ENCODE measurements at regions not wholly inside any gene's neighbourhood (a gene's known extent, or its start where the extent isn't known, plus 50 kb on each side); places are given as distances from the start of the nearest gene placed in this dataset.

DNA sequence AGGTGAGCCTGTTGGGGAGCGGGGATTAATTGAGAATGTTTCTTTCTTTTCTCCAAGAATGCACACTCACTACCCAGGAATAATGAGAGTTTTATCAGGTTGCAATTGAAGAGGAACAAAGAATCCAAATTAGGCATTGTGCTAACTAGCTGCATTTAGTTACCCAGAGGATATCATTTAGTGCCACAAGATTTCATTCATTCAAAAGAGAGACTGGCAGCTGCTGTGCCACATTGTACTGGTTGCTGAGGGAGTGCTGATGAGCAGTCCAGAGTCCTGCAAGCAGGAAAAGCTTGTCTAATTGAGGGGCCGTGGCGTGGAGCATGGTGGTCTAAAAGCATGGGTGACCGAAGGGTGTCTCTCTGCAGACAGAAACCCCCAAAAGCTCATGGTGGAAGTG is 97.6 kb downstream of the CTAGE1 start (continued):
- TF ChIP-seq, protein P1, sequence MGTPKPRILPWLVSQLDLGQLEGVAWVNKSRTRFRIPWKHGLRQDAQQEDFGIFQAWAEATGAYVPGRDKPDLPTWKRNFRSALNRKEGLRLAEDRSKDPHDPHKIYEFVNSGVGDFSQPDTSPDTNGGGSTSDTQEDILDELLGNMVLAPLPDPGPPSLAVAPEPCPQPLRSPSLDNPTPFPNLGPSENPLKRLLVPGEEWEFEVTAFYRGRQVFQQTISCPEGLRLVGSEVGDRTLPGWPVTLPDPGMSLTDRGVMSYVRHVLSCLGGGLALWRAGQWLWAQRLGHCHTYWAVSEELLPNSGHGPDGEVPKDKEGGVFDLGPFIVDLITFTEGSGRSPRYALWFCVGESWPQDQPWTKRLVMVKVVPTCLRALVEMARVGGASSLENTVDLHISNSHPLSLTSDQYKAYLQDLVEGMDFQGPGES (IDR thresholded peaks at IDR 0.05; ENCODE audit: low read depth, low read length): no peak

DNA sequence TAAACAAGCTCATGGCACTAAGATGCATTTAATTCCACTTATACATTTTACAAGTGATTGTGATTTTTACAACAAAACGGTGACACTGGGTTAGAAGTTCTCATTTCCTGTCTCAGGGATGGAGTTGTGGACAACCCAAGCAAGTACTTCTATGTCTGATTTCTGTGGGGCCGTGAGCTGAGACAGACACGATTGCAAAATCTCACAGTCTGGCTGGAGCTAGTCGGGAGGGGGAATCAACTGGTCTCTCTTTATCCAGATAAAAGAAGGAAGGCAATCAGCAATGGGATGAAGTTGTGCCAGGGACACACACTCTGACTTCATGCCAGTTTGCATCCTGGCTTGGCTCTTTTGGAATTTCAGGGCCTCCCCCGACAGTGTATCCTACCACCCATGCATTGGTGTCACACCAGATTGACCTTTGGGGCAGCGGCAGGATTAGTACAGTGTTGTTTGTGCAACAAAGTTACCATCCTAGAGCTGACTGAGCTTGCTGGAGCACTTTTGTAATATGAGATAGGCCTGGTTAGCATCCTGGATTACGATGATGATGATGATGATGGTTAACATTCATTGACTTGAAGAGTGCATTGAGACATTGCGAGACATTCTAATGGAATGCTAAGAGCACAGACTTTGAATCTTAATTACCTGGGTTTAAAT is 98.8 kb downstream of the CTAGE1 start:
- DNase-seq: no peak
- no peak for TF ChIP-seq POLR2AphosphoS5 (IDR thresholded peaks at IDR 0.05; ENCODE audit: low read depth, low read length)
- TF ChIP-seq, protein P2, sequence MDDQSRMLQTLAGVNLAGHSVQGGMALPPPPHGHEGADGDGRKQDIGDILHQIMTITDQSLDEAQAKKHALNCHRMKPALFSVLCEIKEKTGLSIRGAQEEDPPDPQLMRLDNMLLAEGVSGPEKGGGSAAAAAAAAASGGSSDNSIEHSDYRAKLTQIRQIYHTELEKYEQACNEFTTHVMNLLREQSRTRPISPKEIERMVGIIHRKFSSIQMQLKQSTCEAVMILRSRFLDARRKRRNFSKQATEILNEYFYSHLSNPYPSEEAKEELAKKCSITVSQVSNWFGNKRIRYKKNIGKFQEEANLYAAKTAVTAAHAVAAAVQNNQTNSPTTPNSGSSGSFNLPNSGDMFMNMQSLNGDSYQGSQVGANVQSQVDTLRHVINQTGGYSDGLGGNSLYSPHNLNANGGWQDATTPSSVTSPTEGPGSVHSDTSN (IDR thresholded peaks at IDR 0.05): no peak
- TF ChIP-seq FOXM1 (IDR thresholded peaks at IDR 0.05; ENCODE audit: low read depth): no peak
- TF ChIP-seq FOSL2 (IDR thresholded peaks at IDR 0.05; ENCODE audit: borderline replicate concordance, low read depth): no peak
- no peak for TF ChIP-seq GABPA (IDR thresholded peaks at IDR 0.05; ENCODE audit: low read depth)
- no peak for TF ChIP-seq SMC3 (IDR thresholded peaks at IDR 0.05; ENCODE audit: low read depth, low read length)
- TF ChIP-seq, protein P3, sequence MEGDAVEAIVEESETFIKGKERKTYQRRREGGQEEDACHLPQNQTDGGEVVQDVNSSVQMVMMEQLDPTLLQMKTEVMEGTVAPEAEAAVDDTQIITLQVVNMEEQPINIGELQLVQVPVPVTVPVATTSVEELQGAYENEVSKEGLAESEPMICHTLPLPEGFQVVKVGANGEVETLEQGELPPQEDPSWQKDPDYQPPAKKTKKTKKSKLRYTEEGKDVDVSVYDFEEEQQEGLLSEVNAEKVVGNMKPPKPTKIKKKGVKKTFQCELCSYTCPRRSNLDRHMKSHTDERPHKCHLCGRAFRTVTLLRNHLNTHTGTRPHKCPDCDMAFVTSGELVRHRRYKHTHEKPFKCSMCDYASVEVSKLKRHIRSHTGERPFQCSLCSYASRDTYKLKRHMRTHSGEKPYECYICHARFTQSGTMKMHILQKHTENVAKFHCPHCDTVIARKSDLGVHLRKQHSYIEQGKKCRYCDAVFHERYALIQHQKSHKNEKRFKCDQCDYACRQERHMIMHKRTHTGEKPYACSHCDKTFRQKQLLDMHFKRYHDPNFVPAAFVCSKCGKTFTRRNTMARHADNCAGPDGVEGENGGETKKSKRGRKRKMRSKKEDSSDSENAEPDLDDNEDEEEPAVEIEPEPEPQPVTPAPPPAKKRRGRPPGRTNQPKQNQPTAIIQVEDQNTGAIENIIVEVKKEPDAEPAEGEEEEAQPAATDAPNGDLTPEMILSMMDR (IDR thresholded peaks at IDR 0.05): no peak
- TF ChIP-seq NRF1 (IDR thresholded peaks at IDR 0.05; ENCODE audit: low read depth, low read length): no peak
- no peak for TF ChIP-seq TEAD4 (IDR thresholded peaks at IDR 0.05; ENCODE audit: borderline replicate concordance, insufficient read depth)
- H3K4me3 ChIP-seq (ENCODE audit: low read depth in 2 of 2, low read length in 1 of 2): no peak overlapping the region
- no peaks in the 10 kb centered on the region for H3K79me2 ChIP-seq (ENCODE audit: insufficient read depth)
- no peak overlapping the region for H3K9ac ChIP-seq
- 22% methylated on average over 8 of the region's 8 CpGs for WGBS (ENCODE audit: low lambda C conversion rate)
- H2AFZ ChIP-seq (ENCODE audit: low read depth): no peak overlapping the region
- H3K36me3 ChIP-seq (replicated peaks in 1 of 2; ENCODE audit: control insufficient read depth in 1 of 2, insufficient read depth in 2 of 2, low read length in 1 of 2): no peaks in the 10 kb centered on the region
- H3K4me2 ChIP-seq: no peak overlapping the region
- ChIA-PET POLR2A (no interaction called here), CTCF (no interaction called here)
- no peak overlapping the region for H3K27ac ChIP-seq (ENCODE audit: low read depth in 2 of 2, low read length in 1 of 2)
- no peaks in the 10 kb centered on the region for H3K9me2 ChIP-seq
- peaks cover 74% of the 10 kb centered on the region for H3K27me3 ChIP-seq (ENCODE audit: insufficient read depth)
- H4K20me1 ChIP-seq (ENCODE audit: insufficient read depth): no peaks in the 10 kb centered on the region
- H3F3A ChIP-seq (replicated peaks; ENCODE audit: insufficient read depth): no peaks in the 10 kb centered on the region
- no peaks in the 10 kb centered on the region for H3K9me3 ChIP-seq
- no peaks in the 10 kb centered on the region for H3K4me1 ChIP-seq (ENCODE audit: control insufficient read depth in 1 of 2, insufficient read depth in 2 of 2, low read depth in 1 of 2, low read length in 1 of 2)

DNA sequence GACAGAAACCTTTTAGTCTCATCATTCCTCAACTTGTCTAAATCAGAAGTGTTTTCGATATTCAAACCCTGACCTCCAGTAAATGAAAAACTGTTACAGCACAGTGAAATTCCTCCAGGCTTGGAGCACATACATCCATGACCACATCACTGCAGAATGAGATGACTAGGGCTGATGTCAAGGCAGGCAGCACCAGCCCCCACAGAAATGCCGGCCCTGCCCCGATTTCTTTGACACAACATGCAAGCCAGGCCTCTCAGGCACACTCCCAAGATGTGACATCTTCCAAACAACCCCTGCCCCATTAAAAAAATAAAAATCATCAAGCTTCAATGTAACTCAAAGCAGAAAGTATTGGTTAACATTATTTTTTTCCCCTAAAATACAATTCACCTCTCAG is 103.3 kb downstream of the CTAGE1 start:
- H3K9me2 ChIP-seq: no peaks in the 10 kb centered on the region
- H4K20me1 ChIP-seq (ENCODE audit: insufficient read depth): no peaks in the 10 kb centered on the region
- no peak overlapping the region for H3K4me2 ChIP-seq
- no peak overlapping the region for H3K9ac ChIP-seq
- CTCF ChIA-PET: no interaction called here
- no peak overlapping the region for H2AFZ ChIP-seq (ENCODE audit: low read depth)
- H3K79me2 ChIP-seq (ENCODE audit: insufficient read depth): no peaks in the 10 kb centered on the region
- H3K9me3 ChIP-seq: no peaks in the 10 kb centered on the region
- no peak overlapping the region for H3K4me3 ChIP-seq (ENCODE audit: low read depth in 2 of 2, low read length in 1 of 2)
- POLR2A ChIA-PET: no interaction called here
- no peaks in the 10 kb centered on the region for H3K36me3 ChIP-seq (replicated peaks in 1 of 2; ENCODE audit: control insufficient read depth in 1 of 2, insufficient read depth in 2 of 2, low read length in 1 of 2)
- peaks cover 41% of the 10 kb centered on the region for H3K27me3 ChIP-seq (ENCODE audit: insufficient read depth)
- 6% methylated on average over 3 of the region's 3 CpGs for WGBS (ENCODE audit: low lambda C conversion rate)
- no peak for DNase-seq
- TF ChIP-seq NFIC (IDR thresholded peaks at IDR 0.05; ENCODE audit: borderline replicate concordance): no peak
- TF ChIP-seq RAD21 (IDR thresholded peaks at IDR 0.05; ENCODE audit: low read length): no peak
- no peak for TF ChIP-seq FOSL2 (IDR thresholded peaks at IDR 0.05; ENCODE audit: borderline replicate concordance, low read depth)
- no peak for TF ChIP-seq POLR2AphosphoS5 (IDR thresholded peaks at IDR 0.05; ENCODE audit: low read depth, low read length)
- TF ChIP-seq, protein P4, sequence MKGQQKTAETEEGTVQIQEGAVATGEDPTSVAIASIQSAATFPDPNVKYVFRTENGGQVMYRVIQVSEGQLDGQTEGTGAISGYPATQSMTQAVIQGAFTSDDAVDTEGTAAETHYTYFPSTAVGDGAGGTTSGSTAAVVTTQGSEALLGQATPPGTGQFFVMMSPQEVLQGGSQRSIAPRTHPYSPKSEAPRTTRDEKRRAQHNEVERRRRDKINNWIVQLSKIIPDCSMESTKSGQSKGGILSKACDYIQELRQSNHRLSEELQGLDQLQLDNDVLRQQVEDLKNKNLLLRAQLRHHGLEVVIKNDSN (IDR thresholded peaks at IDR 0.05; ENCODE audit: borderline replicate concordance, low read depth): no peak
- no peak for TF ChIP-seq GATA2 (CRISPR knock-in tag; IDR thresholded peaks at IDR 0.05)
- TF ChIP-seq, protein P3 (IDR thresholded peaks at IDR 0.05): no peak
- TF ChIP-seq, protein P1 (IDR thresholded peaks at IDR 0.05; ENCODE audit: low read depth, low read length): no peak
- no peaks in the 10 kb centered on the region for H3F3A ChIP-seq (replicated peaks; ENCODE audit: insufficient read depth)
- H3K27ac ChIP-seq (ENCODE audit: low read depth in 2 of 2, low read length in 1 of 2): no peak overlapping the region
- no peaks in the 10 kb centered on the region for H3K4me1 ChIP-seq (ENCODE audit: control insufficient read depth in 1 of 2, insufficient read depth in 2 of 2, low read depth in 1 of 2, low read length in 1 of 2)

Data from SK-N-SH (cell line).